Bronchial epithelial cell (primary cell): ENCODE measurements at regions not wholly inside any gene's neighbourhood (a gene's known extent, or its start where the extent isn't known, plus 50 kb on each side); places are given as distances from the start of the nearest gene placed in this dataset.
"Not testable (repeated sequence)": the region's sequence is repeated elsewhere in the genome, so short reads cannot be mapped to it uniquely, and the experiment has no call there.

Experiments used
- DNase-seq: peaks from one replicate; pipeline ENCODE4 v3.0.0-alpha.2; 2010; ENCODE audit warnings: low read depth
- FAIRE-seq: peaks from 2 replicates; lab custom pipeline; 2011; peaks lifted over from hg19 to GRCh38; lab: Jason Lieb, UNC
- H3K27me3 ChIP-seq: 2 replicates; pipeline ENCODE4 v1.5.1; 2011; ENCODE audit warnings: low read length; ENCODE audit not compliant: control insufficient read depth, insufficient read depth
- H3K36me3 ChIP-seq: 2 replicates; pipeline ENCODE4 v1.5.1; 2011; ENCODE audit warnings: low read length; ENCODE audit not compliant: control insufficient read depth, insufficient read depth
- H3K4me3 ChIP-seq: 2 replicates; pipeline ENCODE4 v1.5.1; 2011; ENCODE audit warnings: mild to moderate bottlenecking, low read depth, low read length, control low read depth
- TF ChIP-seq, protein P1 (sequence below): IDR thresholded peaks from 2 replicates; pipeline ENCODE4 v1.5.1; 2011; ENCODE audit warnings: mild to moderate bottlenecking, moderate library complexity, low read length, control low read depth, inconsistent platforms; ENCODE audit not compliant: insufficient read depth, severe bottlenecking

DNA sequence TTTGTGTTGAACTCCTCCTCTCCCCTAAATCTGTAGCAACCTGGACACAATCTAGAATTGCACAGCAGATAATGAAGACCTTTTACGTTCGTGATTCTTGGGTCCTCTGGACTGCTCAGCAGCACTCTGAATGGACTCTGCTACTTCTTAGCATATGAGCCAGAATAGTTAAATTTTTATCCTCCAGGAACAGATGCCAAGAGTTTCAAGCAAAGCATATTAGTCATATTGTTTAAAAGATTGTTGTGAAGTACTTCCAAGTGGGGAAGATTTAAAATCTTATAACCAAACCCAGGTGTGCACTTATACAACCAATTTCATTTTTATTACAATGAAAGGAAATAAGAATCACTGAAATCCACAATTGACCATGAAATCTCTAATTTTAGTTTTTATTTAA is 118.9 kb upstream of the EXOC2 start:
- DNase-seq, result no peak
- TF ChIP-seq, protein P1, sequence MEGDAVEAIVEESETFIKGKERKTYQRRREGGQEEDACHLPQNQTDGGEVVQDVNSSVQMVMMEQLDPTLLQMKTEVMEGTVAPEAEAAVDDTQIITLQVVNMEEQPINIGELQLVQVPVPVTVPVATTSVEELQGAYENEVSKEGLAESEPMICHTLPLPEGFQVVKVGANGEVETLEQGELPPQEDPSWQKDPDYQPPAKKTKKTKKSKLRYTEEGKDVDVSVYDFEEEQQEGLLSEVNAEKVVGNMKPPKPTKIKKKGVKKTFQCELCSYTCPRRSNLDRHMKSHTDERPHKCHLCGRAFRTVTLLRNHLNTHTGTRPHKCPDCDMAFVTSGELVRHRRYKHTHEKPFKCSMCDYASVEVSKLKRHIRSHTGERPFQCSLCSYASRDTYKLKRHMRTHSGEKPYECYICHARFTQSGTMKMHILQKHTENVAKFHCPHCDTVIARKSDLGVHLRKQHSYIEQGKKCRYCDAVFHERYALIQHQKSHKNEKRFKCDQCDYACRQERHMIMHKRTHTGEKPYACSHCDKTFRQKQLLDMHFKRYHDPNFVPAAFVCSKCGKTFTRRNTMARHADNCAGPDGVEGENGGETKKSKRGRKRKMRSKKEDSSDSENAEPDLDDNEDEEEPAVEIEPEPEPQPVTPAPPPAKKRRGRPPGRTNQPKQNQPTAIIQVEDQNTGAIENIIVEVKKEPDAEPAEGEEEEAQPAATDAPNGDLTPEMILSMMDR, result no peak
- H3K27me3 ChIP-seq, result peaks cover 3% of the 10 kb centered on the region
- H3K4me3 ChIP-seq, result no peak overlapping the region
- H3K36me3 ChIP-seq, result no peaks in the 10 kb centered on the region
- FAIRE-seq, result no peak

DNA sequence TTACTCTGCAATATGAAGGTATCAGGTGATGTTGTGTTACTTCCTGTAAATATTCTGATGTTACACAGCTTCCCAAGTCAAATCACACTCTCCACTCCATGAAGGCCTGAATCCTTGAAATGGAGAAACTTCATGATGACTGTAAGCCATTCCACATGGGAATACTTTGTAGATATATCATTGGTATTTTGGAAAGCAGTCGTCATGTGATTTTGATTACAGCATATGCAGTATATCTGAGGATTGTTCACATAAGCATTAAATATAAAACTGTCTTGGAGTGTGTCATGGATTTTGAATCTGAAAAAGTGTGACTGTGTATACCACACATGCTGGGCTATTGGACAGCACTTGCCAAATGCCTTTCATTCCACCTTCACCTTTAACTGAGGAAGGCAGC is 118.3 kb upstream of the EXOC2 start:
- peaks cover 3% of the 10 kb centered on the region for H3K27me3 ChIP-seq
- no peaks in the 10 kb centered on the region for H3K36me3 ChIP-seq
- FAIRE-seq (no peak), DNase-seq (no peak)
- TF ChIP-seq, protein P1, result no peak
- H3K4me3 ChIP-seq, result no peak overlapping the region

DNA sequence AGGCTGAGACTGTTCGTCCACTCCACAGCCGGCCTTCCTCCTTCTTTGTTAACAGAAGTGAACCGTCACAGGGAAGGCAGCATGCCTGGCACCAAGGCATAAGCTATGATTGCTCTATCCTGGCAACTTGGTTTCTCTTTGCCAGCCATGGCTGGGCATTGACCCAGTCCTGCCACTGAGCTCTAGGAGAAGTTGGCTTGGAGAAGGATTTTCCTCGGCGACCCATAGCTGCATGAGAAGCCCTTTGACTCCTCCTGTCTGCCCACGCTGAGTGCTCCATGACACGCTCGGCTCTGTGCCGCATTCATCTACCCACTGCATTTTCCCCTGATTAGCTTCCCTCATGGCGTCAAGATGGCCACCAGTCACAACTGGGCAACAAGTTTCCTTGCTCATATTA is 111.8 kb upstream of the EXOC2 start:
- H3K36me3 ChIP-seq, result no peaks in the 10 kb centered on the region
- H3K4me3 ChIP-seq, result no peak overlapping the region
- DNase-seq (no peak), FAIRE-seq (no peak)
- TF ChIP-seq, protein P1, result no peak
- peaks cover 4% of the 10 kb centered on the region for H3K27me3 ChIP-seq

DNA sequence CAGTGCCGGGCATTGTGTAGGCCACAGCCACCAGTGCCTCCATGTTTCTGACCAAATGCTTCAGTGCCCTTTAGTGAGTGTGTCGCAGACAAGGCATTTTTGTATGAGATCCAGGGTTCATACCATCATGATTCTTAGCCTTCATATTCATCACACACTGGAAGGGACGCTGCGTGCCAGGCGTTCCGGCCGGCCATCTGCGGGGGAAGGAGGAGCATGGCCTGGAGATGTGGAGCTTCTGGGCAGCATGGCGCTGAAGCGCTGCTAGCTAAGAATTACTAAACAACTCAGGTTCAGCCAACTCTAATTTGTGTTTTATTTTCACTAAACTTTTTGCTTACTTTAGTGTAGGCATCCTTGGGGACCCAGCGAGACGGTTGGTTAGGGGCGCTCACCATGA is 111.4 kb upstream of the EXOC2 start:
- Histone ChIP-seq H3K27me3 (peaks cover 3% of the 10 kb centered on the region), H3K36me3 (no peaks in the 10 kb centered on the region), H3K4me3 (no peak overlapping the region)
- TF ChIP-seq, protein P1, result no peak
- FAIRE-seq (no peak), DNase-seq (no peak)

DNA sequence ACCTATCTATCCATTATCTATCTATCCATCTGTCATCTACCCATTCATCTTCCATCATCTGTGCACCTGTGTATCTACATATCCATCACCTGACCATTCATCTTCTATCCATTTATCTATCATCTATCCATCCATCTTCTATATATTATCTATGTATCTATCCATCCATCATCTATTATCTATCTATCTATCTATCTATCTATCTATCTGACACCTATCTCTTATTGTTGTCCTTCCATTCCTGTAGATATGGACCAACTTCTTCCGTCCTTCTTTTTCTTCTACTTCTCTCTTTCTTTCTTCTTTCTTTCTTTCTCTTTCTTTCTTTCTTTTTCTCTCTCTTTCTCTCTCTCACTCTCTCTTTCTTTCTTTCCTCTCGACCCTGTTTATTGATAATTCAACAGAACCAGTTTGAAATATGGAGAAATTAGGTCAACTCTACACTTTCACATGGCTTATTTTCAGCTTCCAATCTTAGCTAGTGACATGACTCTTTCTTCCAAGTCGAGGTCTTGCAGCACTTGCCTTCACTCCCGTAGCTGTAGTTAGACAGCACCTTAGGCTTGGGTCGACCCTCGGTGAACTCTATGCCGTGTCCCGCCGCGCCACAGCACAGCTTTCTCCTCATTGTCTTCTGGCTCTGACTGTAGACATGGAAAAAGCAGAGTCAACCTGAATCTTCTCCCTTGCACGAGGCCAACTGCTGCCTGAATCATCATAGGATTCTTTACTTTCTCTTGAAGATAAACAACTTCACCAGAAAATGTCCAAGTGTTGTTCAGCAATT is 110.4 kb upstream of the EXOC2 start:
- Histone ChIP-seq H3K36me3 (no peaks in the 10 kb centered on the region), H3K4me3 (no peak overlapping the region), H3K27me3 (peaks cover 3% of the 10 kb centered on the region)
- DNase-seq, result no peak
- FAIRE-seq, result no peak
- TF ChIP-seq, protein P1, result no peak

DNA sequence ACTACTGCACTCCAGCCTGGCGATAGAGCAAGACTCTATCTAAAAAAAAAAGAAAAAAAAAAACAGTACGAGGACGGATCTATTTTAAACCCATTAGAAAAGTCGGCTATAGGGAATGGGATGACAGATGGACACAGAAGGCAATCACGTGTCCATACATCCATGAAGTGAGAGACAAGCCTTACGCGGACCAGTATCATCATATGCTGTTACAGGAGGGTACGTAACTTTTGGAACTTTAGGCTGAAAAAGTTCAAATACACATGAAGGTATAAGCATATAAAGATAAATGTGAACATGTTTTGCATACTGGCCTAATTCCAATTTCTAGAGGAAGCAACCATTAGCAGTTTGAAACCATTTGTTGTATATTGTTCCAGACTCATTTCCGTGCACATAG is 109.8 kb upstream of the EXOC2 start:
- no peak for FAIRE-seq

DNA sequence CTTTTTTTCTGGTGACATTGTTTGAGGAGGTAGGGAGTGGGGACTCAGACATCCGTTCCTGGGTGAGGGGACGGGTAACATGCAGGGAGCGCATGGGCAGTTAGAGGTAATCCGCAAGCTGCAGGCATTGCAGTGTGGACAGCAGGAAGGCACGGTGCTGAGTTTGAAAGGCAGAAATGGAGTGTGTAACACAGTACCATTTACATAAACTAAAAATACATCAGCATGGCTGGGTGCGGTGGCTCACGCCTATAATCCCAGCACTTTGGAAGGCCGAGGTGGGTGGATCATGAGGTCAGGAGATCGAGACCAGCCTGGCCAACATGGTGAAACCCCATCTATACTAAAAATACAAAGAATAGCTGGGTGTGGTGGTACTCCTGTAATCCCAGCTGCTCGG is 109.3 kb upstream of the EXOC2 start:
- not testable (repeated sequence) for H3K36me3 ChIP-seq, DNase-seq, FAIRE-seq, H3K27me3 ChIP-seq, H3K4me3 ChIP-seq

More for the DNA sequence above, 109.8 kb upstream of the EXOC2 start:
- Histone ChIP-seq H3K4me3 (no peak overlapping the region), H3K36me3 (no peaks in the 10 kb centered on the region), H3K27me3 (peaks cover 3% of the 10 kb centered on the region)
- DNase-seq, result no peak
- TF ChIP-seq, protein P1, result no peak
